ENCODE measurements at regions not wholly inside any gene's neighbourhood (a gene's known extent, or its start where the extent isn't known, plus 50 kb on each side); places are given as distances from the start of the nearest gene placed in this dataset.
"Not testable (repeated sequence)": the region's sequence is repeated elsewhere in the genome, so short reads cannot be mapped to it uniquely, and the experiment has no call there.

- H2BK15ac ChIP-seq (ENCODE audit: low read length); H3K9ac ChIP-seq (replicated peaks in 1 of 4; ENCODE audit: extremely low read depth in 1 of 4, low read depth in 3 of 4, low read length in 3 of 4); H4K20me1 ChIP-seq (replicated peaks in 1 of 2; ENCODE audit: control insufficient read depth in 1 of 2, insufficient read depth in 2 of 2, low read length in 2 of 2); H3K18ac ChIP-seq (ENCODE audit: extremely low read depth, low read length); H2BK120ac ChIP-seq (replicated peaks; ENCODE audit: low read depth, low read length); H3K56ac ChIP-seq (replicated peaks; ENCODE audit: insufficient read length, low read depth, low read length); H4K8ac ChIP-seq (ENCODE audit: extremely low read depth, insufficient read depth, low read length); H4K91ac ChIP-seq (replicated peaks; ENCODE audit: insufficient read length, low read length); H2BK5ac ChIP-seq (ENCODE audit: low read depth, low read length); H3K9me3 ChIP-seq (ENCODE audit: insufficient read depth in 2 of 2, low read depth in 1 of 2, low read length in 1 of 2); H3K4me1 ChIP-seq (replicated peaks in 1 of 4; ENCODE audit: control insufficient read depth in 3 of 4, insufficient read depth in 4 of 4, low read length in 3 of 4); H4K5ac ChIP-seq (ENCODE audit: insufficient read length, low read depth, low read length); H3K4me2 ChIP-seq (ENCODE audit: insufficient read depth in 1 of 2, low read depth in 2 of 2, low read length in 2 of 2); CTCF ChIA-PET (ENCODE audit: partially characterized antibody); H2BK20ac ChIP-seq (ENCODE audit: low read length); H2AFZ ChIP-seq (ENCODE audit: low read length); H3K4ac ChIP-seq (replicated peaks; ENCODE audit: insufficient read length, low read depth, low read length); H3K27ac ChIP-seq (ENCODE audit: low read depth, low read length); H3K4me3 ChIP-seq (ENCODE audit: extremely low read depth in 1 of 4, insufficient read depth in 2 of 4, low read depth in 3 of 4, low read length in 4 of 4); H2AK5ac ChIP-seq (ENCODE audit: low read depth, low read length); H3K14ac ChIP-seq (ENCODE audit: insufficient read length); DNase-seq (ENCODE audit: low read depth in 1 of 2, low spot score in 2 of 2); H2BK12ac ChIP-seq (ENCODE audit: low read depth, low read length); POLR2A ChIA-PET (ENCODE audit: partially characterized antibody); H3K36me3 ChIP-seq (ENCODE audit: control insufficient read depth in 2 of 4, insufficient read depth in 4 of 4, low read length in 3 of 4); H3K23ac ChIP-seq (ENCODE audit: insufficient read length); H3K23me2 ChIP-seq (ENCODE audit: low read depth, low read length); H3K79me1 ChIP-seq (ENCODE audit: low read depth, low read length); H3K27me3 ChIP-seq (replicated peaks in 1 of 4; ENCODE audit: control insufficient read depth in 3 of 4, extremely low read depth in 1 of 4, insufficient read depth in 3 of 4, low read length in 3 of 4); H3K79me2 ChIP-seq (ENCODE audit: control insufficient read depth in 1 of 2, insufficient read depth in 2 of 2, low read length in 2 of 2): not testable (repeated sequence)
- 100% methylated on average over 1 of the region's 1 CpG; no CpG with 5 or more reads in 1 of the 2 experiments for WGBS, 2 experiments (ENCODE audit: extremely low coverage in 1 of 2, insufficient coverage in 1 of 2, insufficient read length in 1 of 2, insufficient replicate concordance in 2 of 2, low coverage in 1 of 2, low lambda C conversion rate in 2 of 2, missing lambda C conversion rate in 1 of 2)
- peak; percentile 45 for FAIRE-seq
Measured at GRCh38 chr5:100103592-100104119, 431.5 kb upstream of the FAM174A start.

GRCh38 chr5:100101466-100101865, 433.7 kb upstream of the FAM174A start:
- H3K27me3 ChIP-seq (replicated peaks in 1 of 4; ENCODE audit: control insufficient read depth in 3 of 4, extremely low read depth in 1 of 4, insufficient read depth in 3 of 4, low read length in 3 of 4); H2BK20ac ChIP-seq (ENCODE audit: low read length); H4K91ac ChIP-seq (replicated peaks; ENCODE audit: insufficient read length, low read length); H3K4me3 ChIP-seq (ENCODE audit: extremely low read depth in 1 of 4, insufficient read depth in 2 of 4, low read depth in 3 of 4, low read length in 4 of 4); H4K8ac ChIP-seq (ENCODE audit: extremely low read depth, insufficient read depth, low read length); H3K9me3 ChIP-seq (ENCODE audit: insufficient read depth in 2 of 2, low read depth in 1 of 2, low read length in 1 of 2); H2AK5ac ChIP-seq (ENCODE audit: low read depth, low read length); POLR2A ChIA-PET (ENCODE audit: partially characterized antibody); H3K79me1 ChIP-seq (ENCODE audit: low read depth, low read length); H4K20me1 ChIP-seq (replicated peaks in 1 of 2; ENCODE audit: control insufficient read depth in 1 of 2, insufficient read depth in 2 of 2, low read length in 2 of 2); H3K27ac ChIP-seq (ENCODE audit: low read depth, low read length); H3K9ac ChIP-seq (replicated peaks in 1 of 4; ENCODE audit: extremely low read depth in 1 of 4, low read depth in 3 of 4, low read length in 3 of 4); H3K56ac ChIP-seq (replicated peaks; ENCODE audit: insufficient read length, low read depth, low read length); H3K14ac ChIP-seq (ENCODE audit: insufficient read length); H2AFZ ChIP-seq (ENCODE audit: low read length); H3K4me1 ChIP-seq (replicated peaks in 1 of 4; ENCODE audit: control insufficient read depth in 3 of 4, insufficient read depth in 4 of 4, low read length in 3 of 4); H3K4me2 ChIP-seq (ENCODE audit: insufficient read depth in 1 of 2, low read depth in 2 of 2, low read length in 2 of 2); H3K23ac ChIP-seq (ENCODE audit: insufficient read length); H2BK120ac ChIP-seq (replicated peaks; ENCODE audit: low read depth, low read length); H4K5ac ChIP-seq (ENCODE audit: insufficient read length, low read depth, low read length); H3K23me2 ChIP-seq (ENCODE audit: low read depth, low read length); H3K36me3 ChIP-seq (ENCODE audit: control insufficient read depth in 2 of 4, insufficient read depth in 4 of 4, low read length in 3 of 4); DNase-seq (ENCODE audit: low read depth in 1 of 2, low spot score in 2 of 2); H3K79me2 ChIP-seq (ENCODE audit: control insufficient read depth in 1 of 2, insufficient read depth in 2 of 2, low read length in 2 of 2); H2BK5ac ChIP-seq (ENCODE audit: low read depth, low read length); H2BK12ac ChIP-seq (ENCODE audit: low read depth, low read length); CTCF ChIA-PET (ENCODE audit: partially characterized antibody); H3K18ac ChIP-seq (ENCODE audit: extremely low read depth, low read length); H2BK15ac ChIP-seq (ENCODE audit: low read length); H3K4ac ChIP-seq (replicated peaks; ENCODE audit: insufficient read length, low read depth, low read length): not testable (repeated sequence)
- FAIRE-seq: peak; percentile 19
- 87% methylated on average over 1 of the region's 2 CpGs; no CpG with 5 or more reads in 1 of the 2 experiments for WGBS, 2 experiments (ENCODE audit: extremely low coverage in 1 of 2, insufficient coverage in 1 of 2, insufficient read length in 1 of 2, insufficient replicate concordance in 2 of 2, low coverage in 1 of 2, low lambda C conversion rate in 2 of 2, missing lambda C conversion rate in 1 of 2)

All from H1 (cell line).